Mesenchymal stem cell (in vitro differentiated cells and primary cell): ENCODE measurements at regions not wholly inside any gene's neighbourhood (a gene's known extent, or its start where the extent isn't known, plus 50 kb on each side); places are given as distances from the start of the nearest gene placed in this dataset.

ENCODE experiments used
- DNase-seq: peaks from one replicate; pipeline ENCODE4 v3.0.0-alpha.2; 2013
- H2AFZ ChIP-seq: one replicate; pipeline ENCODE4 v1.6.1; 2013; ENCODE audit warnings: low read depth, mild to moderate bottlenecking, control low read depth, inconsistent platforms, low read length, moderate library complexity
- H2AK5ac ChIP-seq: 2 replicates; pipeline ENCODE4 v1.6.1; 2013; ENCODE audit warnings: low read length, moderate library complexity, mild to moderate bottlenecking, inconsistent platforms; ENCODE audit not compliant: severe bottlenecking
- H2BK120ac ChIP-seq: one replicate; pipeline ENCODE4 v1.6.1; 2013; ENCODE audit warnings: low read depth, mild to moderate bottlenecking, inconsistent platforms, low read length, moderate library complexity
- H2BK12ac ChIP-seq, 2 experiments: one replicate each; pipeline ENCODE4 v1.6.1; 2013; ENCODE audit warnings: inconsistent platforms in 2 of 2, low read length in 2 of 2, mild to moderate bottlenecking in 2 of 2, moderate library complexity in 2 of 2, control low read depth in 1 of 2
- H2BK15ac ChIP-seq: one replicate; pipeline ENCODE4 v1.6.1; 2013; ENCODE audit warnings: mild to moderate bottlenecking, low read depth, inconsistent platforms; ENCODE audit not compliant: poor library complexity, severe bottlenecking
- H2BK5ac ChIP-seq: 2 replicates; pipeline ENCODE4 v1.6.1; 2013; ENCODE audit warnings: low read depth, mild to moderate bottlenecking, low read length, control low read depth, inconsistent platforms; ENCODE audit not compliant: poor library complexity, severe bottlenecking
- H3K14ac ChIP-seq, 2 experiments: one replicate each; pipeline ENCODE4 v1.6.1; 2013; ENCODE audit warnings: inconsistent platforms in 2 of 2, low read length in 2 of 2, control low read depth in 1 of 2, mild to moderate bottlenecking in 1 of 2, moderate library complexity in 1 of 2
- H3K18ac ChIP-seq, 2 experiments: one replicate each; pipeline ENCODE4 v1.6.1; 2013; ENCODE audit warnings: inconsistent platforms in 2 of 2, low read length in 2 of 2, control low read depth in 1 of 2, low read depth in 1 of 2, mild to moderate bottlenecking in 1 of 2
- H3K23ac ChIP-seq, 2 experiments: one replicate each; pipeline ENCODE4 v1.6.1; 2013; ENCODE audit warnings: inconsistent platforms in 2 of 2, low read length in 2 of 2, mild to moderate bottlenecking in 2 of 2, moderate library complexity in 2 of 2, control low read depth in 1 of 2
- H3K27ac ChIP-seq: 2 replicates; pipeline ENCODE4 v1.5.1; 2013; ENCODE audit warnings: mild to moderate bottlenecking, moderate library complexity, low read length, control low read depth, inconsistent platforms; ENCODE audit not compliant: poor library complexity, severe bottlenecking
- H3K27me3 ChIP-seq, 2 experiments: 2 replicates each; pipeline versions ENCODE4 v1.6.1 to v1.7.0; 2013; ENCODE audit warnings: low read length in 2 of 2, mild to moderate bottlenecking in 2 of 2, moderate library complexity in 2 of 2, control low read depth in 1 of 2, inconsistent platforms in 1 of 2; ENCODE audit not compliant: control insufficient read depth in 1 of 2, insufficient read depth in 1 of 2
- H3K36me3 ChIP-seq, 2 experiments: 2 replicates each; pipeline versions ENCODE4 v1.6.1 to v1.7.0; 2013; ENCODE audit warnings: low read length in 2 of 2, control low read depth in 1 of 2, inconsistent platforms in 1 of 2, low read depth in 1 of 2, mild to moderate bottlenecking in 1 of 2; ENCODE audit not compliant: insufficient read depth in 2 of 2, control insufficient read depth in 1 of 2
- H3K4ac ChIP-seq, 2 experiments: one replicate each; pipeline ENCODE4 v1.6.1; 2013; ENCODE audit warnings: inconsistent platforms in 2 of 2, low read length in 2 of 2, mild to moderate bottlenecking in 2 of 2, moderate library complexity in 2 of 2, control low read depth in 1 of 2, low read depth in 1 of 2
- H3K4me1 ChIP-seq: 2 replicates; pipeline ENCODE4 v1.6.1; 2013; ENCODE audit warnings: low read depth, low read length, control low read depth; ENCODE audit not compliant: control insufficient read depth, insufficient read depth
- H3K4me2 ChIP-seq: 2 replicates; pipeline ENCODE4 v1.6.1; 2013; ENCODE audit warnings: low read length, mild to moderate bottlenecking, inconsistent platforms; ENCODE audit not compliant: poor library complexity, severe bottlenecking
- H3K4me3 ChIP-seq, 2 experiments: 2 replicates each; pipeline versions ENCODE4 v1.5.1 to v1.7.0; 2013; ENCODE audit warnings: low read length in 2 of 2, mild to moderate bottlenecking in 2 of 2, control low read depth in 1 of 2, low read depth in 1 of 2; ENCODE audit not compliant: insufficient read depth in 1 of 2
- H3K79me1 ChIP-seq: replicated peaks from 2 replicates; pipeline ENCODE4 v1.6.1; 2013; ENCODE audit warnings: mild to moderate bottlenecking, control low read depth, low read length, inconsistent platforms; ENCODE audit not compliant: poor library complexity, severe bottlenecking
- H3K9ac ChIP-seq: 2 replicates; pipeline ENCODE4 v1.7.0; 2013; ENCODE audit warnings: mild to moderate bottlenecking, low read length, moderate library complexity
- H3K9me3 ChIP-seq: 2 replicates; pipeline ENCODE4 v1.7.0; 2013; ENCODE audit warnings: mild to moderate bottlenecking, low read length; ENCODE audit not compliant: control insufficient read depth
- H4K8ac ChIP-seq: one replicate; pipeline ENCODE4 v1.6.1; 2013; ENCODE audit warnings: inconsistent platforms, mild to moderate bottlenecking, low read length, moderate library complexity
- H4K91ac ChIP-seq: one replicate; pipeline ENCODE4 v1.6.1; 2013; ENCODE audit warnings: mild to moderate bottlenecking, low read length, inconsistent platforms
- WGBS: methylation state at CpG from one replicate; pipeline ENCODE4 v1.1.7; 2013; ENCODE audit warnings: mixed read lengths; 5-methylcytosine and 5-hydroxymethylcytosine counted together

DNA sequence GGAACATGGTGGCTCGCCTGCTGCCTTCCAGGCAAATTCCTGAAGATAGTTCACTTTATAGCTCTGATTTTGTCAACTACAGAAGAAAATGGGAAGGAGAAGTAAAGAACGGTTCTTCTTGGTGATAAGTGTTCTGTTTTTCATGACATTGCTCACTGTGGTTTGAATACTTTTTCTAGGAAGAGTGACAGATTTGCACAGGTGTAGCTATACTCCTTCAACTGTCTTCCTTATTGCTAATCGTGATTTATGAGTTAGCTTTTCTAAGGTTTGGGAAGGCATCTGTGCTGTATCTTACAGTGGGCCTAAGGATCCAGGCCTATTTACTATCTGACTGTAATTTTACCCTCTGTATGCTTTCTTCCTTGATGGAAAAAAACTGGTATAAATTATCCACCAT lies 405.6 kb downstream of the NDFIP2 start:
- H3K4ac ChIP-seq = no peak overlapping the region
- no peak overlapping the region for H3K4me2 ChIP-seq
- no peak overlapping the region for H2AK5ac ChIP-seq
- no peak overlapping the region for H4K91ac ChIP-seq
- no peak overlapping the region for H3K18ac ChIP-seq
- H3K4me1 ChIP-seq = no peaks in the 10 kb centered on the region
- H2BK120ac ChIP-seq = no peak overlapping the region
- no peaks in the 10 kb centered on the region for H3K36me3 ChIP-seq
- H2BK15ac ChIP-seq = no peak overlapping the region
- H3K79me1 ChIP-seq = no peaks in the 10 kb centered on the region
- H3K4me3 ChIP-seq = no peak overlapping the region
- no peak overlapping the region for H3K27ac ChIP-seq
- no peak overlapping the region for H4K8ac ChIP-seq
- H3K9me3 ChIP-seq = no peaks in the 10 kb centered on the region
- no peak overlapping the region for H2AFZ ChIP-seq
- no peak for DNase-seq
- WGBS = 50% methylated on average over 2 of the region's 3 CpGs
- no peak overlapping the region for H3K23ac ChIP-seq
- H3K27me3 ChIP-seq = no peaks in the 10 kb centered on the region
- H3K9ac ChIP-seq = no peak overlapping the region
- no peak overlapping the region for H2BK12ac ChIP-seq
- no peak overlapping the region for H3K14ac ChIP-seq
- H2BK5ac ChIP-seq = no peak overlapping the region

DNA sequence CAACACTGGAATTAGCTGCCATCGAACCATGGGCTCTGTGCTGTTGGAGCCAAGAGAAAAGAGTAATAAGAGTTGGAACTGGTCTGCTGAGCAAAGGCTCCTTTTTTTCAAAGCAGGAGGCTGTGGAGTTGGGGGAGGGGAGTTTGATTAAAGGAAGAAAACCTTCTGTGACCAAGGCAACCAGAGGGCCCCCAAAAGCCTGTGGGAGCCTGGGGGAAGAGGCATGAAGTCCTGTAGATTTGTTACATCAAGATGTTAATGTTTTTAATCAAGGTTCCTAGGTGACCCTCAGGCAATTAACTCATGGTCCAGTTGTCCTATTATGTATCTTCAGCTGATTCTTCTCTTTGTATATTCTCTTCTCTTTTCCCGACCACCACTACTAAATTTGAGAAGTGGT lies 403.9 kb downstream of the NDFIP2 start:
- WGBS = 81% methylated on average over 1 of the region's 2 CpGs
- Histone ChIP-seq H3K4me2 (no peak overlapping the region), H2BK15ac (no peak overlapping the region), H4K91ac (no peak overlapping the region), H3K4me3 (no peak overlapping the region), H3K4me1 (no peaks in the 10 kb centered on the region), H3K14ac (no peak overlapping the region), H3K9me3 (no peaks in the 10 kb centered on the region), H2BK5ac (no peak overlapping the region), H3K79me1 (no peaks in the 10 kb centered on the region), H3K27me3 (no peaks in the 10 kb centered on the region), H2BK120ac (no peak overlapping the region), H2AK5ac (no peak overlapping the region), H3K23ac (no peak overlapping the region), H3K9ac (no peak overlapping the region), H3K4ac (no peak overlapping the region), H3K27ac (no peak overlapping the region), H3K36me3 (no peaks in the 10 kb centered on the region), H4K8ac (no peak overlapping the region), H3K18ac (no peak overlapping the region), H2BK12ac (no peak overlapping the region), H2AFZ (no peak overlapping the region)
- no peak for DNase-seq

DNA sequence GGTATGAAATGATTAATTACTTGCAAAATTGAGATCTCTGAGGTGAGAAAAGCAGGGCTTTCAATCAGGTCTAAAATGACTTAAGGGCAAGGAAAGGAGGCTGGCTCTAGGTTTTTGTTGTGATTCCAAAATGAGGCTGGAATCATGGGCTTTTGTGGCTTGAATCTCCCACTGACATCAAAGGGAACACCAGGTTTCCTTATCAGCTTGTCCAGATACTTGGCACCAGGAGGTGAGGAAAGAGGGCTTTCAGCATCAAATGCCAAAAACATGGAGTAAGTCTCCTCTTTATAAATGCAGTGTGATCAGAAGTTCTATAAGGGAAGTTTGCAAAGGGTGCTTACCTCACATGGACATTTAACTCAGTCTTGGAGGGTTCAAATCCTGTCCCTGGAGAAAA lies 402.3 kb downstream of the NDFIP2 start:
- Histone ChIP-seq H2BK15ac (no peak overlapping the region), H2BK5ac (no peak overlapping the region), H3K4me2 (no peak overlapping the region), H4K8ac (no peak overlapping the region), H3K79me1 (no peaks in the 10 kb centered on the region), H3K27me3 (no peaks in the 10 kb centered on the region), H3K27ac (no peak overlapping the region), H3K14ac (no peak overlapping the region), H3K23ac (no peak overlapping the region), H3K9me3 (no peaks in the 10 kb centered on the region), H3K18ac (no peak overlapping the region), H3K4ac (no peak overlapping the region), H2BK120ac (no peak overlapping the region), H2BK12ac (no peak overlapping the region), H4K91ac (no peak overlapping the region), H2AFZ (no peak overlapping the region), H3K4me1 (no peaks in the 10 kb centered on the region), H3K4me3 (no peak overlapping the region), H2AK5ac (no peak overlapping the region), H3K9ac (no peak overlapping the region), H3K36me3 (no peaks in the 10 kb centered on the region)
- DNase-seq = no peak

DNA sequence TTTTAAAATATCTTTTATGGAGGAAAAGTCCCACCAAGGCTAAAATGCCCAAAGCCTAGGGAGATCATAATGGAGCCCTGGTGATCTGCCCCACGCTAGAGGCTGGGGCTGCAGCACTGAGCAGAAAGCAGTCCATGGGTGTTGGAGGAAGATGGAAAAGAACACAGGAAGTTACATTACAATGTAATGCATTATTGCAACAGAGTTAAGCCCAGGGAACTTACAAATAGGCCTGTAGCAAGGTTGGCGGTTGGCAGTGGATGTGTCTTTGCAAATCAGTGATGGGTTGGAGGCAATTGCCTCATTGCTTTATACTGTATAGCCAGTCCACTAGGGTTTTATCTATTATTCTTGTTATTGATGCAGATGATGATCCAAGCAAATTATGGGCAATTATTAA lies 399.9 kb downstream of the NDFIP2 start:
- Histone ChIP-seq H2BK15ac (no peak overlapping the region), H2BK5ac (no peak overlapping the region), H3K9me3 (no peaks in the 10 kb centered on the region), H3K4me2 (no peak overlapping the region), H2BK12ac (no peak overlapping the region), H2AFZ (no peak overlapping the region), H3K14ac (no peak overlapping the region), H3K36me3 (no peaks in the 10 kb centered on the region), H3K4me1 (no peaks in the 10 kb centered on the region), H3K27ac (no peak overlapping the region), H3K9ac (no peak overlapping the region), H3K79me1 (no peaks in the 10 kb centered on the region), H2AK5ac (no peak overlapping the region), H4K8ac (no peak overlapping the region), H3K23ac (no peak overlapping the region), H3K4ac (no peak overlapping the region), H3K4me3 (no peak overlapping the region), H3K18ac (no peak overlapping the region), H2BK120ac (no peak overlapping the region), H3K27me3 (no peaks in the 10 kb centered on the region), H4K91ac (no peak overlapping the region)
- DNase-seq = no peak
- 93% methylated on average over 2 of the region's 2 CpGs for WGBS
